ENCODE measurements at regions not wholly inside any gene's neighbourhood (a gene's known extent, or its start where the extent isn't known, plus 50 kb on each side); places are given as distances from the start of the nearest gene placed in this dataset.

GRCh38 chr6:51369485-51369884, 550.8 kb downstream of the TFAP2B start:
- ChIA-PET POLR2A (interaction anchor here (0.7 kb wide), 1 partner anchor 9 kb away, joined by 3 read pairs; no protein-coding TSS in a partner anchor), CTCF (no interaction called here)
- intact Hi-C loops (cut with micrococcal nuclease), result no loop called here
- Mint-ChIP-seq H3K27ac (ENCODE audit: low read depth, unreplicated experiment) (no peak overlapping the region), H3K4me3 (ENCODE audit: unreplicated experiment) (no peak overlapping the region), H3K36me3 (ENCODE audit: insufficient read depth, unreplicated experiment) (no peaks in the 10 kb centered on the region), H3K9me3 (ENCODE audit: unreplicated experiment) (no peaks in the 10 kb centered on the region), H3K27me3 (ENCODE audit: insufficient read depth, unreplicated experiment) (no peaks in the 10 kb centered on the region), H3K4me1 (ENCODE audit: insufficient read depth, unreplicated experiment) (no peaks in the 10 kb centered on the region)
- no peak for DNase-seq (ENCODE audit: unreplicated experiment)
- TF ChIP-seq CTCF (IDR thresholded peaks at IDR 0.05; ENCODE audit: unreplicated experiment), result no peak
- no TSS peak for BruUV-seq (replicated peaks)

DNA sequence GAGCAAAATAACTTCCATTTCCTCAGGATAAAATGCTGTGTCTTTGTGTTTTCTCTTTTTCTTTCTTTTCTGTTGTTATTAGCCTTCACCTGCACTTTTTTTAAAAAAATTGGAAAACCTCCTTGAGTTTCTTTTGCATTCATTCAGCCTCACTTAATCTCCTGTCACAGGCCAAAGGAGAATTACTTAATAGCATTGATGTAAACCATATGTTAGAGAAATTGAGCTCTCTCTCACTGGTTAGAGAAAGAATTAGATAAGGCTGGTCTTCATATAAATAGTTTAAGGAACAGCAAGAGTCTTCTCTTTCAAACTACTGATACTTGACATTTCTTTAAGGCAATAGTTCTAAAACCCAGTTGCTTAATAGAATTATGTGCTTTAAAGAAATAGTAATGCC, 564.2 kb downstream of the TFAP2B start:
- DNase-seq (ENCODE audit: unreplicated experiment), result no peak
- CTCF ChIA-PET, result no interaction called here
- H3K27me3 Mint-ChIP-seq (ENCODE audit: insufficient read depth, unreplicated experiment), result no peaks in the 10 kb centered on the region
- H3K36me3 Mint-ChIP-seq (ENCODE audit: insufficient read depth, unreplicated experiment), result no peaks in the 10 kb centered on the region
- TF ChIP-seq CTCF (IDR thresholded peaks at IDR 0.05; ENCODE audit: unreplicated experiment), result no peak
- no peak overlapping the region for H3K4me3 Mint-ChIP-seq (ENCODE audit: unreplicated experiment)
- no peaks in the 10 kb centered on the region for H3K4me1 Mint-ChIP-seq (ENCODE audit: insufficient read depth, unreplicated experiment)
- no peaks in the 10 kb centered on the region for H3K9me3 Mint-ChIP-seq (ENCODE audit: unreplicated experiment)
- POLR2A ChIA-PET, result no interaction called here
- intact Hi-C loops (cut with micrococcal nuclease), result no loop called here
- no TSS peak for BruUV-seq (replicated peaks)
- no peak overlapping the region for H3K27ac Mint-ChIP-seq (ENCODE audit: low read depth, unreplicated experiment)

GRCh38 chr6:51384736-51385135, 566.1 kb downstream of the TFAP2B start:
- no peaks in the 10 kb centered on the region for H3K9me3 Mint-ChIP-seq (ENCODE audit: unreplicated experiment)
- H3K4me1 Mint-ChIP-seq (ENCODE audit: insufficient read depth, unreplicated experiment), result no peaks in the 10 kb centered on the region
- intact Hi-C loops (cut with micrococcal nuclease), result no loop called here
- no TSS peak for BruUV-seq (replicated peaks)
- TF ChIP-seq CTCF (IDR thresholded peaks at IDR 0.05; ENCODE audit: unreplicated experiment), result no peak
- H3K27me3 Mint-ChIP-seq (ENCODE audit: insufficient read depth, unreplicated experiment), result no peaks in the 10 kb centered on the region
- H3K4me3 Mint-ChIP-seq (ENCODE audit: unreplicated experiment), result no peak overlapping the region
- POLR2A ChIA-PET, result no interaction called here
- no peak overlapping the region for H3K27ac Mint-ChIP-seq (ENCODE audit: low read depth, unreplicated experiment)
- H3K36me3 Mint-ChIP-seq (ENCODE audit: insufficient read depth, unreplicated experiment), result no peaks in the 10 kb centered on the region
- CTCF ChIA-PET, result interaction anchor here (0.6 kb wide), 1 partner anchor 523 kb away, joined by 3 read pairs; no protein-coding TSS in a partner anchor
- no peak for DNase-seq (ENCODE audit: unreplicated experiment)

DNA sequence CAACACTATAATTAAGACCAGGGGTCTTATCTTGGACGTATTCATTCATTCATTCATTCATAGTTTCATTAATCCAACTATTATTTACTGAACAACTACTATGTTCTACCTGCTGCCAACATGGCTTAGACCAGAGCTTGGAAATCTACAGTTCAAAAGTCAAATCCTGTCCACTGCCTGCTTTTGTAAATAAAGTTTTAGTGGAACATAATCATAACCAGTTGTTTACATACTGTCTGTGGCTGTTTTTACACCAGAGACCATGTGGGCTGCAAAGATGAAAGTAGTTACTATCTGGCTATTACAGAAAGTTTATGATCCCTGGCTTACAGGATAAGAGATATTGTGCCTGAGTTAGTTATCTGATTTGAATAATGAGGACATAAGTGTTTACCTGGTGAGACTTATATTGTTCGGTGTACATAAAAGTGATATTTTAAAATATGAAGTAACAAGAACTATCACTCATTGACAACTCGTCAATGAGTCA, 567.7 kb downstream of the TFAP2B start:
- POLR2A ChIA-PET, result interaction anchor here (0.9 kb wide), 1 partner anchor 99 kb away, joined by 3 read pairs; no protein-coding TSS in a partner anchor
- no peak overlapping the region for H3K27ac Mint-ChIP-seq (ENCODE audit: low read depth, unreplicated experiment)
- no peaks in the 10 kb centered on the region for H3K4me1 Mint-ChIP-seq (ENCODE audit: insufficient read depth, unreplicated experiment)
- BruUV-seq (replicated peaks), result no TSS peak
- intact Hi-C loops (cut with micrococcal nuclease), result no loop called here
- H3K9me3 Mint-ChIP-seq (ENCODE audit: unreplicated experiment), result no peaks in the 10 kb centered on the region
- TF ChIP-seq CTCF (IDR thresholded peaks at IDR 0.05; ENCODE audit: unreplicated experiment), result no peak
- no peak for DNase-seq (ENCODE audit: unreplicated experiment)
- H3K27me3 Mint-ChIP-seq (ENCODE audit: insufficient read depth, unreplicated experiment), result no peaks in the 10 kb centered on the region
- CTCF ChIA-PET, result interaction anchor here (0.6 kb wide), 1 partner anchor 37 kb away, joined by 3 read pairs; no protein-coding TSS in a partner anchor
- no peak overlapping the region for H3K4me3 Mint-ChIP-seq (ENCODE audit: unreplicated experiment)
- no peaks in the 10 kb centered on the region for H3K36me3 Mint-ChIP-seq (ENCODE audit: insufficient read depth, unreplicated experiment)

Data from MCF 10A (cell line).